ENCODE measurements at regions not wholly inside any gene's neighbourhood (a gene's known extent, or its start where the extent isn't known, plus 50 kb on each side); places are given as distances from the start of the nearest gene placed in this dataset.

DNA sequence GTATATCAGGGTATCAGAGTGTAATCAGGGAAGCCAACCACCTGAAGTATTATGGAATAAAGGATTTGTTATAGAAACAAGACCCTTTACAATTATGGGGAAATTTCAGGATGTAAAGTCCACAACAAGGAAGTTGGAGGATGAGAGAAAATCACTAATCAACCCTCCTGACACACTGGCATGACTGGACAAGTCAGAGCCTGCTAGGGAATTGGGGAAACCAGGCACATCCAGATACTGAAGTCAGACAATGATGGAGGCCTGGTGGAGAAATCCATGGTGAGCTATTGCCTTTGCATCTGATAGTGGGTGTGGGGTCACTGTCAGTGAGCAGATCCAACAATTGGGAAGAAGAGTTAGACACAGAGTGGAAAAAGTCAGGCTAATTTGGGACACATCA is 158.8 kb upstream of the FBXO11 start:
- intact Hi-C loops (cut with micrococcal nuclease; ENCODE audit: unreplicated experiment) (no loop called here), in situ Hi-C loops (cut with HindIII; ENCODE audit: extremely low pct_ligation_motif_present, low pct_unique_long_range_greater_than_20kb) (no loop called here)
- BruUV-seq (replicated peaks): no TSS peak
- TF ChIP-seq, protein P1, sequence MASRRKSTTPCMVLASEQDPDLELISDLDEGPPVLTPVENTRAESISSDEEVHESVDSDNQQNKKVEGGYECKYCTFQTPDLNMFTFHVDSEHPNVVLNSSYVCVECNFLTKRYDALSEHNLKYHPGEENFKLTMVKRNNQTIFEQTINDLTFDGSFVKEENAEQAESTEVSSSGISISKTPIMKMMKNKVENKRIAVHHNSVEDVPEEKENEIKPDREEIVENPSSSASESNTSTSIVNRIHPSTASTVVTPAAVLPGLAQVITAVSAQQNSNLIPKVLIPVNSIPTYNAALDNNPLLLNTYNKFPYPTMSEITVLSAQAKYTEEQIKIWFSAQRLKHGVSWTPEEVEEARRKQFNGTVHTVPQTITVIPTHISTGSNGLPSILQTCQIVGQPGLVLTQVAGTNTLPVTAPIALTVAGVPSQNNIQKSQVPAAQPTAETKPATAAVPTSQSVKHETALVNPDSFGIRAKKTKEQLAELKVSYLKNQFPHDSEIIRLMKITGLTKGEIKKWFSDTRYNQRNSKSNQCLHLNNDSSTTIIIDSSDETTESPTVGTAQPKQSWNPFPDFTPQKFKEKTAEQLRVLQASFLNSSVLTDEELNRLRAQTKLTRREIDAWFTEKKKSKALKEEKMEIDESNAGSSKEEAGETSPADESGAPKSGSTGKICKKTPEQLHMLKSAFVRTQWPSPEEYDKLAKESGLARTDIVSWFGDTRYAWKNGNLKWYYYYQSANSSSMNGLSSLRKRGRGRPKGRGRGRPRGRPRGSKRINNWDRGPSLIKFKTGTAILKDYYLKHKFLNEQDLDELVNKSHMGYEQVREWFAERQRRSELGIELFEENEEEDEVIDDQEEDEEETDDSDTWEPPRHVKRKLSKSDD (CRISPR knock-in tag; IDR thresholded peaks at IDR 0.05; ENCODE audit: low read depth): no peak
- no peak for TF ChIP-seq TCF7L2 (IDR thresholded peaks at IDR 0.05; ENCODE audit: low read depth, low read length)
- TF ChIP-seq DNMT1 (CRISPR knock-in tag; IDR thresholded peaks at IDR 0.05): no peak
- TF ChIP-seq MTA1 (CRISPR knock-in tag; IDR thresholded peaks at IDR 0.05; ENCODE audit: borderline replicate concordance): no peak
- TF ChIP-seq ELK4 (CRISPR knock-in tag; IDR thresholded peaks at IDR 0.05; ENCODE audit: borderline replicate concordance): no peak
- TF ChIP-seq AKNA (CRISPR knock-in tag; IDR thresholded peaks at IDR 0.05; ENCODE audit: borderline replicate concordance): no peak
- TF ChIP-seq ZKSCAN8 (CRISPR knock-in tag; IDR thresholded peaks at IDR 0.05; ENCODE audit: borderline replicate concordance): no peak
- no peak for DNase-seq (ENCODE audit: low spot score)
- Histone ChIP-seq H3K4me2 (ENCODE audit: low read depth, low read length) (no peak overlapping the region), H3K9ac (ENCODE audit: insufficient read depth, low read depth, low read length) (no peak overlapping the region), H4K20me1 (ENCODE audit: insufficient read depth, low read length) (no peaks in the 10 kb centered on the region), H3K36me3 (replicated peaks in 1 of 2; ENCODE audit: control insufficient read depth in 1 of 2, insufficient read depth in 2 of 2, low read length in 2 of 2) (no peaks in the 10 kb centered on the region), H3K27ac (ENCODE audit: extremely low read length, insufficient read depth, low read length) (no peak overlapping the region), H2AFZ (ENCODE audit: low read length) (no peak overlapping the region), H3K4me3 (replicated peaks in 1 of 3; ENCODE audit: insufficient read depth in 1 of 3, low read depth in 2 of 3, low read length in 3 of 3) (no peak overlapping the region), H3K27me3 (ENCODE audit: control insufficient read depth in 1 of 2, insufficient read depth in 2 of 2, low read length in 2 of 2) (no peaks in the 10 kb centered on the region; a peak in 1 of 5 replicates), H3K4me1 (ENCODE audit: insufficient read depth, low read length) (no peaks in the 10 kb centered on the region), H3K9me3 (ENCODE audit: low read length) (no peaks in the 10 kb centered on the region), H3K79me2 (ENCODE audit: insufficient read depth, low read length) (no peaks in the 10 kb centered on the region)
- no peak for ATAC-seq
- POLR2A ChIA-PET: no interaction called here
- CTCF ChIA-PET (ENCODE audit: low intra/inter-chr PET ratio, low total read pairs): no interaction called here
- no peak for FAIRE-seq
